Activated B cell treated with CpG ODN at 0.5 μM for 24 hours (primary cell): ENCODE measurements at regions not wholly inside any gene's neighbourhood (a gene's known extent, or its start where the extent isn't known, plus 50 kb on each side); places are given as distances from the start of the nearest gene placed in this dataset.

ENCODE experiments used
- ATAC-seq: fragments of 200-7000 bp; cut with Tn5 transposase; one replicate; pipeline ENCODE4 v1.10.0; 2021; ENCODE audit warnings: low read depth, mild to moderate bottlenecking, moderate library complexity
- CTCF ChIA-PET: fragments of 350-600 bp; sonication (Branson Sonifier 250); formaldehyde crosslinking; loops from one replicate; lab custom pipeline; 2021; ENCODE audit warnings: antibody characterized with exemption; lab: Charles Lee
- POLR2A ChIA-PET: fragments of 350-600 bp; sonication (Branson Sonifier 250); formaldehyde crosslinking; loops from one replicate; lab custom pipeline; 2021; ENCODE audit warnings: antibody characterized with exemption; lab: Charles Lee
- DNase-seq: peaks from one replicate; pipeline ENCODE4 v3.0.0; 2022
- H3K27ac Mint-ChIP-seq: one replicate; pipeline ENCODE4 v1.8.0; 2020; ENCODE audit warnings: mixed read lengths
- H3K27me3 Mint-ChIP-seq: one replicate; pipeline ENCODE4 v1.8.0; 2021; ENCODE audit warnings: mixed read lengths
- H3K36me3 Mint-ChIP-seq: one replicate; pipeline ENCODE4 v1.8.0; 2021; ENCODE audit warnings: low read depth, mixed read lengths
- H3K4me1 Mint-ChIP-seq: one replicate; pipeline ENCODE4 v1.8.0; 2021; ENCODE audit warnings: mixed read lengths
- H3K4me3 Mint-ChIP-seq: one replicate; pipeline ENCODE4 v1.8.0; 2020; ENCODE audit warnings: mild to moderate bottlenecking, mixed read lengths
- H3K9me3 Mint-ChIP-seq: one replicate; pipeline ENCODE4 v1.8.0; 2020; ENCODE audit warnings: mixed read lengths
- CTCF ChIP-seq: fragments of 200-600 bp; IDR thresholded peaks from one replicate; pipeline ENCODE4 v1.8.0; 2022; ENCODE audit warnings: antibody characterized with exemption, mild to moderate bottlenecking
- intact Hi-C: fragments of 100-400 bp; cut with micrococcal nuclease; formaldehyde crosslinking; loops from one replicate; pipeline ENCODE4 v1.15.1; 2024

GRCh38 chr4:159855731-159856130 is 752.9 kb downstream of the RAPGEF2 start:
- POLR2A ChIA-PET: no interaction called here
- no peak overlapping the region for H3K27ac Mint-ChIP-seq
- no peaks in the 10 kb centered on the region for H3K27me3 Mint-ChIP-seq
- H3K36me3 Mint-ChIP-seq: no peaks in the 10 kb centered on the region
- peaks cover 4% of the 10 kb centered on the region for H3K9me3 Mint-ChIP-seq
- CTCF ChIA-PET: no interaction called here
- intact Hi-C loops: no loop called here
- TF ChIP-seq CTCF: no peak
- no peak for ATAC-seq
- H3K4me3 Mint-ChIP-seq: no peak overlapping the region
- no peak for DNase-seq
- H3K4me1 Mint-ChIP-seq: no peaks in the 10 kb centered on the region

GRCh38 chr4:159856451-159856850 is 753.6 kb downstream of the RAPGEF2 start:
- no peak for ATAC-seq
- CTCF ChIA-PET: no interaction called here
- H3K4me1 Mint-ChIP-seq: no peaks in the 10 kb centered on the region
- no peak for TF ChIP-seq CTCF
- H3K27me3 Mint-ChIP-seq: no peaks in the 10 kb centered on the region
- POLR2A ChIA-PET: no interaction called here
- no peak overlapping the region for H3K27ac Mint-ChIP-seq
- no peak overlapping the region for H3K4me3 Mint-ChIP-seq
- no peaks in the 10 kb centered on the region for H3K36me3 Mint-ChIP-seq
- DNase-seq: no peak
- peaks cover 4% of the 10 kb centered on the region for H3K9me3 Mint-ChIP-seq
- intact Hi-C loops: no loop called here

- ATAC-seq (no peak), DNase-seq (no peak)
- H3K4me1 Mint-ChIP-seq: no peaks in the 10 kb centered on the region
- no peaks in the 10 kb centered on the region for H3K36me3 Mint-ChIP-seq
- POLR2A ChIA-PET: no interaction called here
- peaks cover 2% of the 10 kb centered on the region for H3K9me3 Mint-ChIP-seq
- H3K27me3 Mint-ChIP-seq: no peaks in the 10 kb centered on the region
- H3K4me3 Mint-ChIP-seq: no peak overlapping the region
- intact Hi-C loops: no loop called here
- TF ChIP-seq CTCF: no peak
- H3K27ac Mint-ChIP-seq: no peak overlapping the region
- CTCF ChIA-PET: no interaction called here
These were observed 756.8 kb downstream of the RAPGEF2 start for GRCh38 chr4:159859656-159860148.

- Mint-ChIP-seq H3K27me3 (no peaks in the 10 kb centered on the region), H3K4me1 (no peaks in the 10 kb centered on the region), H3K9me3 (peaks cover 2% of the 10 kb centered on the region), H3K27ac (no peak overlapping the region), H3K4me3 (no peak overlapping the region), H3K36me3 (no peaks in the 10 kb centered on the region)
- ChIA-PET CTCF (no interaction called here), POLR2A (no interaction called here)
- intact Hi-C loops: no loop called here
- no peak for TF ChIP-seq CTCF
- no peak for ATAC-seq
- DNase-seq: no peak
These were observed 758.1 kb downstream of the RAPGEF2 start for GRCh38 chr4:159860945-159861344.

GRCh38 chr4:159864337-159864736 is 761.5 kb downstream of the RAPGEF2 start:
- no peaks in the 10 kb centered on the region for H3K36me3 Mint-ChIP-seq
- CTCF ChIA-PET: no interaction called here

More at GRCh38 chr4:159864337-159864736, 761.5 kb downstream of the RAPGEF2 start:
- H3K27ac Mint-ChIP-seq: no peak overlapping the region
- POLR2A ChIA-PET: no interaction called here
- no peak for TF ChIP-seq CTCF
- peaks cover 3% of the 10 kb centered on the region for H3K9me3 Mint-ChIP-seq
- ATAC-seq (no peak), DNase-seq (no peak)
- no peaks in the 10 kb centered on the region for H3K27me3 Mint-ChIP-seq
- H3K4me3 Mint-ChIP-seq: no peak overlapping the region
- no peaks in the 10 kb centered on the region for H3K4me1 Mint-ChIP-seq
- intact Hi-C loops: no loop called here
